ENCODE measurements at regions not wholly inside any gene's neighbourhood (a gene's known extent, or its start where the extent isn't known, plus 50 kb on each side); places are given as distances from the start of the nearest gene placed in this dataset.
"Not testable (repeated sequence)": the region's sequence is repeated elsewhere in the genome, so short reads cannot be mapped to it uniquely, and the experiment has no call there.

GRCh38 chr20:56689318-56689717, 60.2 kb downstream of the TFAP2C start:
- no peak for DNase-seq

GRCh38 chr20:56689852-56690485, 60.9 kb downstream of the TFAP2C start:
- DNase-seq: no peak

- DNase-seq: no peak
Observed at GRCh38 chr20:56690531-56691175, 61.5 kb downstream of the TFAP2C start.

GRCh38 chr20:56691325-56691998, 62.4 kb downstream of the TFAP2C start:
- no peak for DNase-seq

GRCh38 chr20:56693217-56693616, 64.1 kb downstream of the TFAP2C start:
- no peak for DNase-seq

GRCh38 chr20:56697476-56697875, 68.4 kb downstream of the TFAP2C start:
- DNase-seq: no peak

- no peak for DNase-seq
Observed at GRCh38 chr20:56698297-56698696, 69.2 kb downstream of the TFAP2C start.

- DNase-seq: no peak
Observed at GRCh38 chr20:56698749-56699148, 69.6 kb downstream of the TFAP2C start.

- no peak for DNase-seq
Observed at GRCh38 chr20:56702931-56703840, 74.1 kb downstream of the TFAP2C start.

- DNase-seq: no peak
Observed at GRCh38 chr20:56706867-56707360, 77.8 kb downstream of the TFAP2C start.

- no peak for DNase-seq
Observed at GRCh38 chr20:56708991-56709390, 79.9 kb downstream of the TFAP2C start.

- DNase-seq: no peak
Observed at GRCh38 chr20:56710125-56710524, 81.0 kb downstream of the TFAP2C start.

- not testable (repeated sequence) for DNase-seq
Observed at GRCh38 chr20:56710577-56710976, 81.5 kb downstream of the TFAP2C start.

- no peak for DNase-seq
Observed at GRCh38 chr20:56711018-56711417, 81.9 kb downstream of the TFAP2C start.

GRCh38 chr20:56715309-56715708, 86.2 kb downstream of the TFAP2C start:
- DNase-seq: no peak

- no peak for DNase-seq
Observed at GRCh38 chr20:56715902-56716519, 86.9 kb downstream of the TFAP2C start.

GRCh38 chr20:56716806-56717205, 87.7 kb downstream of the TFAP2C start:
- no peak for DNase-seq

GRCh38 chr20:56718816-56719215, 89.7 kb downstream of the TFAP2C start:
- DNase-seq: no peak

GRCh38 chr20:56720620-56721213, 91.6 kb downstream of the TFAP2C start:
- DNase-seq: no peak

- no peak for DNase-seq
Observed at GRCh38 chr20:56722042-56722441, 92.9 kb downstream of the TFAP2C start.

GRCh38 chr20:56723331-56723730, 94.2 kb downstream of the TFAP2C start:
- DNase-seq: no peak

Measured in right kidney (tissue), 1 donor.